GM12878 (cell line): ENCODE measurements at regions not wholly inside any gene's neighbourhood (a gene's known extent, or its start where the extent isn't known, plus 50 kb on each side); places are given as distances from the start of the nearest gene placed in this dataset.

ENCODE experiments used
- ATAC-seq: fragments of 200-7000 bp; cut with Tn5 transposase; 3 replicates; pipeline ENCODE4 v1.9.1; 2020; ENCODE audit warnings: mild to moderate bottlenecking, moderate library complexity
- BruUV-seq: library from RNA; stranded (reverse); fragments of 400-500 nt; replicated peaks from 2 replicates; lab custom pipeline; 2021; lab: Mats Ljungman, UMichigan
- CTCF ChIA-PET: fragments of 300-600 bp; sonication (Branson Sonifier 250); formaldehyde crosslinking; extraction: SDS; loops from one replicate; lab custom pipeline; 2021; ENCODE audit warnings: inconsistent platforms; lab: Yijun Ruan, JAX
- POLR2A ChIA-PET: fragments of 350-600 bp; formaldehyde crosslinking; extraction: SDS; loops from one replicate; lab custom pipeline; 2021; ENCODE audit warnings: inconsistent platforms; lab: Charles Lee
- RAD21 ChIA-PET: fragments of 300-600 bp; sonication (Branson Sonifier 250); formaldehyde crosslinking; loops from one replicate; lab custom pipeline; 2023; ENCODE audit warnings: antibody characterized with exemption; ENCODE audit not compliant: unreplicated experiment; lab: Charles Lee
- SMC1A ChIA-PET: fragments of 300-600 bp; sonication (Branson Sonifier 250); formaldehyde crosslinking; loops from one replicate; lab custom pipeline; 2023; ENCODE audit not compliant: unreplicated experiment, uncharacterized antibody; lab: Charles Lee
- DNase-seq: peaks from one replicate; pipeline ENCODE4 v3.0.0-alpha.2; 2011; ENCODE audit warnings: low read depth, low spot score
- FAIRE-seq: peaks from 3 replicates; lab custom pipeline; 2011; peaks lifted over from hg19 to GRCh38; lab: Jason Lieb, UNC
- H2AFZ ChIP-seq: 2 replicates; pipeline ENCODE4 v1.6.0; 2011; ENCODE audit warnings: low read depth, low read length, control low read depth; ENCODE audit not compliant: control insufficient read depth
- H3K27ac ChIP-seq: 2 replicates; pipeline ENCODE4 v1.5.1; 2011; ENCODE audit warnings: control low read depth; ENCODE audit not compliant: control insufficient read depth, insufficient read depth
- H3K27me3 ChIP-seq, 2 experiments: replicated peaks in 1 of 2; 2 replicates each; pipeline versions ENCODE4 v1.6.0 to v1.6.1; 2011; ENCODE audit warnings: low read length in 1 of 2; ENCODE audit not compliant: control insufficient read depth in 2 of 2, insufficient read depth in 2 of 2
- H3K36me3 ChIP-seq, 2 experiments: 2 replicates each; pipeline ENCODE4 v1.5.1; 2011; ENCODE audit warnings: low read length in 1 of 2; ENCODE audit not compliant: control insufficient read depth in 2 of 2, insufficient read depth in 2 of 2
- H3K4me1 ChIP-seq: 2 replicates; pipeline ENCODE4 v1.6.1; 2011; ENCODE audit warnings: mild to moderate bottlenecking, low read length, moderate library complexity, mixed read lengths; ENCODE audit not compliant: control insufficient read depth, insufficient read depth
- H3K4me2 ChIP-seq: 2 replicates; pipeline ENCODE4 v1.6.0; 2011; ENCODE audit warnings: control low read depth; ENCODE audit not compliant: control insufficient read depth, insufficient read depth
- H3K4me3 ChIP-seq: fragments of 200-600 bp; sonication (generic); 2 replicates; pipeline ENCODE4 v1.5.1; 2016
- H3K79me2 ChIP-seq: 2 replicates; pipeline ENCODE4 v1.6.0; 2011; ENCODE audit warnings: low read length; ENCODE audit not compliant: control insufficient read depth, insufficient read depth
- H3K9ac ChIP-seq: 2 replicates; pipeline ENCODE4 v1.8.0; 2011; ENCODE audit warnings: low read length, control low read depth, mixed read lengths; ENCODE audit not compliant: control insufficient read depth, insufficient read depth
- H3K9me3 ChIP-seq: replicated peaks from 3 replicates; pipeline ENCODE4 v1.5.1; 2011; ENCODE audit warnings: mild to moderate bottlenecking, low read length; ENCODE audit not compliant: control insufficient read depth, insufficient read depth
- H4K20me1 ChIP-seq: 2 replicates; pipeline ENCODE4 v1.6.0; 2011; ENCODE audit not compliant: control insufficient read depth, insufficient read depth
- ATF3 ChIP-seq: IDR thresholded peaks from 2 replicates; pipeline ENCODE4 v1.6.1; 2011; ENCODE audit warnings: low read depth, mild to moderate bottlenecking, low read length, moderate library complexity, borderline replicate concordance; ENCODE audit errors: extremely low read depth
- BACH1 ChIP-seq: fragments of 450-650 bp; IDR thresholded peaks from 2 replicates; pipeline ENCODE4 v1.6.1; 2017; ENCODE audit warnings: mild to moderate bottlenecking, borderline replicate concordance
- BCL3 ChIP-seq: IDR thresholded peaks from 2 replicates; pipeline ENCODE4 v1.6.1; 2011; ENCODE audit warnings: borderline replicate concordance, low read depth, mild to moderate bottlenecking, moderate library complexity, low read length; ENCODE audit not compliant: insufficient read depth, poor library complexity, severe bottlenecking
- HSF1 ChIP-seq: fragments of 150-350 bp; IDR thresholded peaks from 2 replicates; pipeline ENCODE4 v1.6.1; 2014; ENCODE audit warnings: mild to moderate bottlenecking, low read depth, low read length
- IRF5 ChIP-seq: fragments of 450-650 bp; IDR thresholded peaks from 2 replicates; pipeline ENCODE4 v1.6.1; 2017; ENCODE audit warnings: borderline replicate concordance
- MTA2 ChIP-seq: fragments of 450-650 bp; IDR thresholded peaks from 2 replicates; pipeline ENCODE4 v1.6.1; 2016; ENCODE audit warnings: low read depth, mild to moderate bottlenecking, moderate library complexity
- NKRF ChIP-seq: fragments of 450-650 bp; conservative IDR thresholded peaks from 2 replicates; pipeline ENCODE4 v1.6.1; 2017; ENCODE audit warnings: mild to moderate bottlenecking, moderate library complexity
- NR2C1 ChIP-seq: fragments of 450-650 bp; IDR thresholded peaks from 2 replicates; pipeline ENCODE4 v1.6.1; 2017; ENCODE audit warnings: antibody characterized with exemption, mild to moderate bottlenecking, moderate library complexity
- POLR2AphosphoS2 ChIP-seq: IDR thresholded peaks from 2 replicates; pipeline ENCODE4 v1.6.1; 2011; ENCODE audit warnings: low read depth, mild to moderate bottlenecking, low read length, improper control_type of control experiment, moderate library complexity
- SREBF2 ChIP-seq: IDR thresholded peaks from 2 replicates; pipeline ENCODE4 v1.6.1; 2012; ENCODE audit warnings: mild to moderate bottlenecking, low read length
- TARDBP ChIP-seq: IDR thresholded peaks from 2 replicates; pipeline ENCODE4 v1.6.1; 2016; ENCODE audit warnings: borderline replicate concordance
- ZSCAN29 ChIP-seq: fragments of 450-650 bp; IDR thresholded peaks from 2 replicates; pipeline ENCODE4 v1.6.1; 2017; ENCODE audit warnings: mild to moderate bottlenecking, moderate library complexity
- WGBS: methylation state at CpG from one replicate; pipeline ENCODE4 v1.1.6; 2016; ENCODE audit warnings: low lambda C conversion rate; ENCODE audit not compliant: insufficient replicate concordance, insufficient coverage; ENCODE audit errors: missing lambda C conversion rate; 5-methylcytosine and 5-hydroxymethylcytosine counted together
- in situ Hi-C: fragments of 300-500 bp; cut with MboI; formaldehyde crosslinking; loops from 9 replicates; pipeline ENCODE4 v1.14.3; 2018; ENCODE audit warnings: mixed read lengths
- intact Hi-C: fragments of 100-400 bp; cut with micrococcal nuclease; formaldehyde crosslinking; loops from one replicate; pipeline ENCODE4 v1.14.2; 2022; ENCODE audit not compliant: unreplicated experiment

GRCh38 chr6:106005954-106006353 is 80.2 kb upstream of the PRDM1 start (continued):
- TF ChIP-seq HSF1 (no peak), NR2C1 (no peak), TARDBP (no peak)

- Histone ChIP-seq H3K4me1 (no peaks in the 10 kb centered on the region), H3K9ac (no peak overlapping the region), H4K20me1 (no peaks in the 10 kb centered on the region), H3K27ac (no peak overlapping the region), H3K4me3 (no peak overlapping the region), H3K36me3 (no peaks in the 10 kb centered on the region), H2AFZ (no peak overlapping the region), H3K4me2 (no peak overlapping the region), H3K9me3 (no peaks in the 10 kb centered on the region), H3K27me3 (peaks cover 0 to 2% of the 10 kb centered on the region in 2 experiments; a peak in 1 of 4 replicates), H3K79me2 (no peaks in the 10 kb centered on the region)
- WGBS, result 43% methylated on average over 1 of the region's 1 CpG
- ChIA-PET RAD21 (no interaction called here), SMC1A (no interaction called here), CTCF (interaction anchor here (0.7 kb wide), 1 partner anchor 29 kb away, joined by 3 read pairs; no protein-coding TSS in a partner anchor), POLR2A (no interaction called here)
- no peak for ATAC-seq
- DNase-seq, result no peak
- intact Hi-C loops (no loop called here), in situ Hi-C loops (no loop called here)
- FAIRE-seq, result no peak
- BruUV-seq, result no TSS peak
- TF ChIP-seq ATF3 (no peak), ZSCAN29 (no peak), BACH1 (no peak), POLR2AphosphoS2 (no peak), NKRF (no peak), MTA2 (no peak), BCL3 (no peak), IRF5 (no peak), SREBF2 (no peak)
Observed at GRCh38 chr6:106005013-106005412, 81.1 kb upstream of the PRDM1 start.
